GM10248 (cell line): ENCODE measurements at regions not wholly inside any gene's neighbourhood (a gene's known extent, or its start where the extent isn't known, plus 50 kb on each side); places are given as distances from the start of the nearest gene placed in this dataset.
"Not testable (repeated sequence)": the region's sequence is repeated elsewhere in the genome, so short reads cannot be mapped to it uniquely, and the experiment has no call there.

Experiments
- CTCF ChIA-PET: fragments of 300-600 bp; sonication (Branson Sonifier 250); formaldehyde crosslinking; extraction: SDS; loops from one replicate; lab custom pipeline; 2021; ENCODE audit warnings: antibody characterized with exemption; lab: Yijun Ruan, JAX
- POLR2A ChIA-PET: fragments of 350-650 bp; sonication (Branson Sonifier 250); formaldehyde crosslinking; extraction: SDS; loops from one replicate; lab custom pipeline; 2020; ENCODE audit warnings: antibody characterized with exemption; lab: Yijun Ruan, JAX
- DNase-seq: peaks from one replicate; pipeline ENCODE4 v3.0.0; 2012; ENCODE audit errors: extremely low spot score
- TF ChIP-seq, protein P1 (sequence below): IDR thresholded peaks from 2 replicates; pipeline ENCODE4 v1.5.1; 2012; ENCODE audit warnings: mild to moderate bottlenecking, low read depth; ENCODE audit errors: extremely low read depth, missing control alignments, control extremely low read depth

- DNase-seq, result no peak
- ChIA-PET POLR2A (no interaction called here), CTCF (no interaction called here)
- TF ChIP-seq, protein P1, sequence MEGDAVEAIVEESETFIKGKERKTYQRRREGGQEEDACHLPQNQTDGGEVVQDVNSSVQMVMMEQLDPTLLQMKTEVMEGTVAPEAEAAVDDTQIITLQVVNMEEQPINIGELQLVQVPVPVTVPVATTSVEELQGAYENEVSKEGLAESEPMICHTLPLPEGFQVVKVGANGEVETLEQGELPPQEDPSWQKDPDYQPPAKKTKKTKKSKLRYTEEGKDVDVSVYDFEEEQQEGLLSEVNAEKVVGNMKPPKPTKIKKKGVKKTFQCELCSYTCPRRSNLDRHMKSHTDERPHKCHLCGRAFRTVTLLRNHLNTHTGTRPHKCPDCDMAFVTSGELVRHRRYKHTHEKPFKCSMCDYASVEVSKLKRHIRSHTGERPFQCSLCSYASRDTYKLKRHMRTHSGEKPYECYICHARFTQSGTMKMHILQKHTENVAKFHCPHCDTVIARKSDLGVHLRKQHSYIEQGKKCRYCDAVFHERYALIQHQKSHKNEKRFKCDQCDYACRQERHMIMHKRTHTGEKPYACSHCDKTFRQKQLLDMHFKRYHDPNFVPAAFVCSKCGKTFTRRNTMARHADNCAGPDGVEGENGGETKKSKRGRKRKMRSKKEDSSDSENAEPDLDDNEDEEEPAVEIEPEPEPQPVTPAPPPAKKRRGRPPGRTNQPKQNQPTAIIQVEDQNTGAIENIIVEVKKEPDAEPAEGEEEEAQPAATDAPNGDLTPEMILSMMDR, result no peak
These were observed 2914.8 kb upstream of the OR11H1 start for GRCh38 chr22:12613199-12613598.

DNA sequence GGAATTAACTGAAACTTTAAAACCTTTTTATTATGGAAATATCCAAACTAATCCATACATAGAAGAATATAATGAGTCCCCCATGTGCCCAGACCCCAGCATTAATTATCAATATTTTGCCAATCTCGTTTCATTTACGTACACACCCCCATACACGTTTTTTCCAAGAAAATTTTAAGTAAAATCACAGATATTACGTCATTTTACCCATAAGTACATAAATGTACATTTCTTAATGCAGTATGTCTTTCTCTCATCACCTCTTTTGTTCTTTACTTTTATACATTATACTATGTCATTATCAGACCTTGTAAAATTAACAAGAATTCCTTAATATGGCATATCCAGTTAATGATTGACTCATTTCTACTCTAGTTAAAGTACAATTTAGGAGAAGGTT is 2914.1 kb upstream of the OR11H1 start:
- DNase-seq, CTCF ChIA-PET, POLR2A ChIA-PET: not testable (repeated sequence)

DNA sequence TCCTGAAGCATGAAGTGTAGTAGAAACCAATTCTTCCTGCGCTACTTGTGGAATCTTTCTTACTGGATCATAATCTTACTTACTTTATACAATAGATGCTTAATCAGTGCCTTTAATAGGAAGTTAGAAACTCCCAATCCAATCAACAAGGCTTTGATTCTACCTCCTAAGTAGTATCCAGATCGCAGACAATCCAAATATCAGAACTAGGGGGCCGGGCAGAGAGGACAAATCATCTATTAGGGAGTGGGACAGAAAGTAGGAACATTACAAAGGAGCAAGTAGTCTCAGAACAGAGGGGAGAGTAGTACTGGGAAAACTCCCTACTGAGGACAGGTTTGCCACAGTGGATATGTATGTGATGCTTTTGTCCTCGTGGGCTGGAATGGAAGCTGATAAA is 2901.1 kb upstream of the OR11H1 start:
- CTCF ChIA-PET, POLR2A ChIA-PET, DNase-seq: not testable (repeated sequence)

GRCh38 chr22:12629815-12630214 is 2898.2 kb upstream of the OR11H1 start:
- POLR2A ChIA-PET, CTCF ChIA-PET, DNase-seq: not testable (repeated sequence)

DNA sequence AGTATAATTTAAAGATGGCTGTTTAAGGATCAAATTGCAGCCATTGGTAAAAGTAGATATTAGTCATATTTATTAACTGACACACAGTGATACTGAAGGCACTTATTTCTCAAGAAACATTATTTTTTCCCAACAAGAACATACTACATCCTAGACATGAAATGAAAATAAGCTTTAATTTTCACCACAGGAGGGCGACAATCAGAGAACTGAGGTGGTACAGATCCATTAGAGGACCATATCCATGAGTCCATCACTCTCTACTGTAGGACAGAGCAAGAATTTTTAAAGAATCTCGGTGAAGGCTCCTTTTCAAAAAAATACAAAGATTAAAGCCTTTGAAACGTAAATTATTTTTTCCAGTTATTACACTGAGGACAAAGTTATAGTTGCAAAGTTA is 2897.0 kb upstream of the OR11H1 start:
- CTCF ChIA-PET, POLR2A ChIA-PET, DNase-seq: not testable (repeated sequence)

- DNase-seq, POLR2A ChIA-PET, CTCF ChIA-PET: not testable (repeated sequence)
These were observed 2890.3 kb upstream of the OR11H1 start for GRCh38 chr22:12637566-12638166.

GRCh38 chr22:12638319-12638718 is 2889.7 kb upstream of the OR11H1 start:
- CTCF ChIA-PET, POLR2A ChIA-PET, DNase-seq: not testable (repeated sequence)
